Activated T-helper 17 cell treated with anti-CD3 and anti-CD28 coated beads, Interleukin-2, amount 50 U/mL, for 72 hours (primary cell): ENCODE measurements at regions not wholly inside any gene's neighbourhood (a gene's known extent, or its start where the extent isn't known, plus 50 kb on each side); places are given as distances from the start of the nearest gene placed in this dataset.

Experiments used
- ATAC-seq: fragments of 150-1000 bp; cut with Tn5 transposase; replicated peaks from 2 replicates; pipeline ENCODE4 v1.10.0; 2021; ENCODE audit warnings: mild to moderate bottlenecking, moderate library complexity
- H3K27ac Mint-ChIP-seq: one replicate; pipeline ENCODE4 v1.8.0; 2022; ENCODE audit warnings: mixed read lengths
- H3K27me3 Mint-ChIP-seq: one replicate; pipeline ENCODE4 v1.8.0; 2022; ENCODE audit warnings: mixed read lengths
- H3K36me3 Mint-ChIP-seq: one replicate; pipeline ENCODE4 v1.8.0; 2022; ENCODE audit warnings: low read depth, mild to moderate bottlenecking, mixed read lengths
- H3K4me1 Mint-ChIP-seq: one replicate; pipeline ENCODE4 v1.8.0; 2022; ENCODE audit warnings: mixed read lengths
- H3K4me3 Mint-ChIP-seq: one replicate; pipeline ENCODE4 v1.8.0; 2022; ENCODE audit warnings: mild to moderate bottlenecking, mixed read lengths
- H3K9me3 Mint-ChIP-seq: one replicate; pipeline ENCODE4 v1.8.0; 2022; ENCODE audit warnings: mixed read lengths

DNA sequence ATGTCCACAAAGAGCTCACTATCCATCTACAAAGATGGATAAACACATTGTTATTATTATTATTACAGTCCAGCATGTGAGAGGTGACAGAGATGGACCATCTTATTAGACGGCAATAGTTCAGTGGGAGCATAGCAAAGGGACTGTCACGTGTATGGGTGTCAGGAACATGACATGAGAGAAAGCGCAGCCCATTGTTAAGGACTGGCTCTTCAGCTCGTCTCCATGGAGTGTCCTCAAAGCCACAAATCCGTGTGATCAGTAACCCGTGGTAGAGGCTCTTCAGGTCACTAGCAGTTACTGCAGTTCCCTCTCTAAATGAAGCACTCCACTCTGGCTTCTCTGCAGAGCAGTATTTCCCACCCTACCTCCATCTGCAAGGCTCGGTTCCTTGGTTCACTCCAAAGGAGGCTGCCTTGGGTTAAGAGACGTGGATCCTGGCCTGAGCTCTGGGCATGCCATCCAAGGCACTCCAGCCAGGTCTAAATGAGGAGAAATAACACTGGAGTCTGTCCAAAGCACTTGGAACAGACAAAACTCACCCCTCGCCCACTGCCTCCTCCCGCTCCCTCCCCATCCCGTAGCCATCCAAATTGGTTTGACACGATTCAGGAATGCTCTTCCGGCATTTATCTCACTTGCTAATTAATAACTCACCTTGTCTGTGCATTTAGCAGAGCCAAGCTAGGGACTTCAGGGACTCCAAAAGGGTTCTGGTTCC is 122.3 kb upstream of the WWC1 start:
- Mint-ChIP-seq H3K9me3 (no peaks in the 10 kb centered on the region), H3K27me3 (peaks cover 10% of the 10 kb centered on the region), H3K27ac (no peak overlapping the region), H3K4me1 (no peaks in the 10 kb centered on the region), H3K4me3 (no peak overlapping the region), H3K36me3 (no peaks in the 10 kb centered on the region)
- ATAC-seq, result no peak

DNA sequence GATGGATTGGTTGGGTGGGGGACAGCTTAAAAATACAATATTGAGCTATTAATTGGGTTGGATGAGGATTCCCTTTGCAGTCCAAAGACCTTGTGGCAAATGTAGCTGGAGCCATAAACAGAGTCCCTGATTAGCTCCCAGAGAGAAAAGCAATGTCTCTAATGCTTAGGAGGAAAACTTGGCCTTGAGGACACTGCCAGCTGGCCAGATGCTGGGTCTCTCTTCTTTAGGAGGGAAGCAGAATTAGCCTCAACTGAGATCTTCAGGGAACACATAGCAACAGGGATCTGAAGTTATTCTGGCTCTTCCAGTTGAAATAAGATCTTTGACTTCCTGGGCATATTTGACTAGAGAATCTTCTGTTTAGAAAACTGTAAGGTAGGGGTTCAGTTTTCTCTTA is 121.7 kb upstream of the WWC1 start:
- Mint-ChIP-seq H3K9me3 (no peaks in the 10 kb centered on the region), H3K27ac (no peak overlapping the region), H3K4me3 (no peak overlapping the region), H3K27me3 (peaks cover 10% of the 10 kb centered on the region), H3K36me3 (no peaks in the 10 kb centered on the region), H3K4me1 (no peaks in the 10 kb centered on the region)
- ATAC-seq, result no peak

DNA sequence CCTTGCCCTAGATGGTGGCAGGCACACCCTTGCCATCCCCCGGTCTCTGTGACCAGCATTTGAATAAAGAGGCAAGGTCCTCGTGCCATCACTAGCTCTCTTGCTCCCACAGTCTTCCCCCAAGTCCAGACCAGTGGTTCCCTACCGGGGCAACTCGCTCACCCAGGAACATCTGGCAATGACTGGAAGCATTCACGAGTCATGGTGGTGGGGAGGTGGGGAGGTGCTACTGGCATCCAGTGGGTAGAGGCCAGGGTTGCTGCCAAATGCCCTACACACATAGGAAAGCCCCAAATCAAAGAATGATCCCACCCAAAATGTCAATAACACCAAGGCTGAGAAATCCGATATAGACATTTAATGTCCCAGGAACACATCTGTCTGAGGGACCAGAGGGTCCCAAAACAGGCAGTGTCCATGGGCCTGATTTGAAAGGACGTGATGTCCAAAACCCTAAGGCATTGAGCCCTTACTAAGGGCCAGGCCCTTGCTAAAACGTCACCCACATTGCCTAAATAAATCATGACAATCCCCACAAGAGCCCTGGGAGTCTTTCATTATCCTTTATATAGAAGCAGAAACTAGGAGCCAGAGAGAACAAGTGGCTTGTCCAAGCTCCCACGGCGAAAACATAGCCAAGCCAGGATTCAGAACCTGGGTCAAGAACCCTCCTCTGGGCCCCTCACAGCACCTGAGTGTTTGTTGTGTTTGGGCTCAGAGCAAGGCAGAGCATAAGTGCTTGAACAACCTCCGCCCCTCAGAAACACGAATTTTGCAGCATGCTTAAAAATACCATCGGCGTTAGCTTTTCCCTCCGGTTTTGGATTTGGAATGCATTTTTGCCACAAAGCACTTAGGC is 119.3 kb upstream of the WWC1 start:
- Mint-ChIP-seq H3K4me3 (no peak overlapping the region), H3K27ac (no peak overlapping the region), H3K4me1 (no peaks in the 10 kb centered on the region), H3K9me3 (no peaks in the 10 kb centered on the region), H3K36me3 (no peaks in the 10 kb centered on the region), H3K27me3 (peaks cover 10% of the 10 kb centered on the region)
- no peak for ATAC-seq

DNA sequence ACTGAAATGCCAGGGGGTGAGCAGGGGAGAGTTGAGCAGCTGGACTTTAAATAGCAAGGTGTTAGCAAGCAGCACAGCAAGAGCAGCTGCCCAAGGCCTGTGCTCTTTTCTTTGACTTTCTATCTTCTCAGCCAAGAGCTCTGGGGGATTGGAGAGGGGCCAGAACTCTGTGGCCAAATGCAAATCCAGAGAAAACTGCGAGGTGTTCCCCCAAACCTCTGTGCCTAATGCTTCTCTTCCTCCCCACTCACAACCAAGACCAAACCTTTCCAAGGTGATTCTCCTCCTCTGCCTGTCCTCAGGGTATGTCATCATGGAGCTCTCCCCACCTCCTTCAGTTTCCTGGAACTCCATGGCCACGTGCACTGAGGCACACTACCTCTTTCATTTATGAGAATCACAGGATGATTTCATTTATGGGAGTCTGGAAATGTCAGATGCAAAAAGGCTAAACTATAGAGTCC is 118.7 kb upstream of the WWC1 start:
- Mint-ChIP-seq H3K9me3 (no peaks in the 10 kb centered on the region), H3K4me3 (no peak overlapping the region)
- ATAC-seq, result no peak

DNA sequence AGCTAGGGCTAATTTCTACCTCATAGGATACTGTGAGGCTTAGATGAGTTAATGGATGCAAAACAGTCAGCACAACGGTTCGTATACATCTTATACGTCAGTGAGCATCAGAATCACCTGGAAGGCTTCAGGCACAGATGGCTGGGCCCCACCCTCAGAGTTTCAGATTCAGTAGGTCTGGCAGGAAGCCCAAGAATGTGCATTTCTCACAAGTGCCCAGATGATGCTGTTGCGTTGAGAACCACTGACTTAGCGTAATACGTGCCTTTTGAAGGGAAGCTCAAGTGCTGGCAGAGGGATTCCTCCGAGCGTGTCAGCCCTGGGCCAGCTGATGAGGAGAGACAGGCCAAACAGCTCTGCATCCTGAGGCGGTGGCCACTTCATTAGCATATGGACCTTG is 117.1 kb upstream of the WWC1 start:
- Mint-ChIP-seq H3K4me1 (no peaks in the 10 kb centered on the region), H3K27ac (no peak overlapping the region), H3K9me3 (no peaks in the 10 kb centered on the region), H3K4me3 (no peak overlapping the region), H3K27me3 (peaks cover 6% of the 10 kb centered on the region), H3K36me3 (no peaks in the 10 kb centered on the region)
- ATAC-seq, result peak; percentile 79

More for the DNA sequence above, 118.7 kb upstream of the WWC1 start:
- peaks cover 10% of the 10 kb centered on the region for H3K27me3 Mint-ChIP-seq
- H3K27ac Mint-ChIP-seq, result no peak overlapping the region
- H3K4me1 Mint-ChIP-seq, result no peaks in the 10 kb centered on the region
- no peaks in the 10 kb centered on the region for H3K36me3 Mint-ChIP-seq

DNA sequence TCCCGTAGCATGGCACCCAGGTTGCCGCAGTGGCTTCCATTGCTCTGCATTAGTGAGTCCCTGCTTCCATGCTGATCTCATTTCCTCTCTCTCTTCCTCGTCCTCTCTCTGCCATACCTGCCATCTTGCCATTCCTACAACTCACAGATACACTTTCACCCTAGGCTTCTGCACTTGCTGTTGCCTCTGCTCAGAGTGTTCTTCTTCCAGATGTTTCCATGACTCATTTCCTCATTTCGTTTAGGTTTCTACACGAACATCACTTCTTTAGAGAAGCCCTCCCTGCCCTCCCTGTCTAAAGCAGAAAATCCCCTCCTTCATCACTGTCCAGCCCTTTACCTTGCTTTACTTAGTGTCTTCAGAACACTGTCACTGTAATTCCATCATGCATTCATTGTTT is 115.2 kb upstream of the WWC1 start:
- no peak for ATAC-seq
- H3K27me3 Mint-ChIP-seq, result no peaks in the 10 kb centered on the region
- no peaks in the 10 kb centered on the region for H3K4me1 Mint-ChIP-seq
- H3K4me3 Mint-ChIP-seq, result no peak overlapping the region
- no peaks in the 10 kb centered on the region for H3K9me3 Mint-ChIP-seq
- H3K27ac Mint-ChIP-seq, result no peak overlapping the region
- H3K36me3 Mint-ChIP-seq, result no peaks in the 10 kb centered on the region

DNA sequence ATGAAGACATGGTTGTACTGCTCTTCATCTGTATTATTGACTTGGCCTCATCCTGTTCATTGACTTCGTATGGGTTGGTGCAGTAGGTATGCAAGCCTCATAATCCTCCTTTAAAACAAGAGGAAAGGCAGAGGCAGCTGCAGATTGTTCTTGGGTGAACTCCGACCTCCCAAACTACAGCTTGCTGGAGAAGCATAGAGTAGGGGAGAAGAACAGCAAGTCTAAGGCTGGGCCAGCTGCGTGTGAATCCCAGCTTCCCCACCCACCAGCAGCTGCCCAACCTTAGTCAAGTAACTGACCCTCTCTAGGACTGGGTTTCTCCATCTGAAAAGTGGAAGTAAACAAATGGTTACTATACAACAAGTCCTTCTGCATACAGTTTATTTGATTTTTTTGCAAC is 114.5 kb upstream of the WWC1 start:
- H3K4me3 Mint-ChIP-seq, result no peak overlapping the region
- no peaks in the 10 kb centered on the region for H3K27me3 Mint-ChIP-seq
- no peak overlapping the region for H3K27ac Mint-ChIP-seq
- H3K36me3 Mint-ChIP-seq, result no peaks in the 10 kb centered on the region
- no peak for ATAC-seq
- H3K9me3 Mint-ChIP-seq, result no peaks in the 10 kb centered on the region
- H3K4me1 Mint-ChIP-seq, result no peaks in the 10 kb centered on the region

DNA sequence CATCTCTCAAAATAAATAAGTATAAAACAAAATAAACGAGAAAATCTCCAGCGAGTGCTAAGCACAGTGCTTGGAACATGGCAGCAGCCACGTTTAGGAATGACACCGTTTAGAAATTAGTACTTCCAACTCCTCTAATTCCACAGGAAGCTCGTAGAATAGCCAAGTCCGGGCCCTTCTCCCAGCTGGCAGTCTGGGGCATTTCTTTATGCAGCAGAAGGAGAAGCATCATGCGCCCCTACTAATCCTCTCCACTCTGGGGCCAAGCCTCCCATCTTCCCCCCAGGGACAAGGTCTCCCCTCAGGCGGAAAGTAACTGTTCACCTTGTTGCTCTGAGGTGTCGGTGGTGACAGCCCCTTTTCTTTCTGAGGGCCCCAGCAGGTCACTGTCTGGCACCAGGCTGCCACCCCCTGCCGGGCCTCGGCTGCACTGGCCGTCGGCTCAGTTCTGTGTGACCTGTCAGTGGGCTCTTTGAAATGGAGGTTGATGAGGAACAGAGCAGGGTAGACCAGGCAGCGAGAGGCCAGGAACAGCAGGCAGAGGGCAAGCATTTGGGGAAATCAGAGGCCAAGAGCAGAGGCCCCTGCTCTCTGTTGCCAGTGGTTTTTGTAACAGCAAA is 113.5 kb upstream of the WWC1 start:
- Mint-ChIP-seq H3K36me3 (no peaks in the 10 kb centered on the region), H3K27me3 (no peaks in the 10 kb centered on the region), H3K27ac (no peak overlapping the region), H3K9me3 (no peaks in the 10 kb centered on the region), H3K4me3 (no peak overlapping the region), H3K4me1 (no peaks in the 10 kb centered on the region)
- no peak for ATAC-seq

DNA sequence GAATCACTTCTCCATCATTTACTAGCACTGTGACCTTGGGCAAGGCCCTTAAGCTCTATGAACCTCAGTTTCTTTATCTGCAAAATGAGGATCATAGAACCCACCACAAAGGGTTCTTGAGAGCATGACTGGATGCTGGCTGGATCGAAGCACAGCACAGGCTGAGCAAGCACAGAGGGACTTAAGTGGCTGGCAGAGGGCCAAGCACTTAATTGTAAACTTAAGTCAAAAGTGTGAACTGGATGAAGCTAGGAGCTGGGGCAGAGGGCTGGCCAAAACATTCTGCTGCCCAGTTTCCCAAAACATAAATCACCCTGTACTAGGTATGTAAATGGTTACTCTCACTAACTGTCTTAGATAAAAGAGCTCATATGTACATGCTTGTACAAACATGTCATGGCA is 112.3 kb upstream of the WWC1 start:
- Mint-ChIP-seq H3K4me3 (no peak overlapping the region), H3K9me3 (no peaks in the 10 kb centered on the region), H3K27ac (no peak overlapping the region), H3K4me1 (no peaks in the 10 kb centered on the region), H3K36me3 (no peaks in the 10 kb centered on the region), H3K27me3 (peaks cover 4% of the 10 kb centered on the region)
- peak; percentile 70 for ATAC-seq

DNA sequence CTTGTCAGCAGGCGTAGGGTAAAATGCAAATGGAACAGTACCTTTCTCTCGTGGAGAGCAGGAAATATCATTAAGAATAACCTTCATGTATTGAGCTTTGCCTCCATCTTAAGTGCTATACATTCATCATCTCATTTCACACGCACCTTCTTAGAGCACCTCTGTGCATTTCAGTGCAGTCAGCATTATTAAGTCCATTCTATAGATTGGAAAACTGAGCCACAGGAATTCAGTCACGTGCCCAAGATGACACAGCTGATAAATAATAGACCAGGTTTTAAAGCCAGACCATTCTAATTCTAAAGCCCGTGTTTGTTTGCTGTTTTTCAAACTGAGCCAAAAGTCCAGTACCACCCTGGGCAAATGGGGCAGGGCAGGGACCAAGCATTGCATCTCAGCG is 109.2 kb upstream of the WWC1 start:
- no peak for ATAC-seq
- Mint-ChIP-seq H3K4me3 (no peak overlapping the region), H3K36me3 (no peaks in the 10 kb centered on the region), H3K9me3 (no peaks in the 10 kb centered on the region), H3K4me1 (no peaks in the 10 kb centered on the region), H3K27me3 (peaks cover 4% of the 10 kb centered on the region), H3K27ac (no peak overlapping the region)

DNA sequence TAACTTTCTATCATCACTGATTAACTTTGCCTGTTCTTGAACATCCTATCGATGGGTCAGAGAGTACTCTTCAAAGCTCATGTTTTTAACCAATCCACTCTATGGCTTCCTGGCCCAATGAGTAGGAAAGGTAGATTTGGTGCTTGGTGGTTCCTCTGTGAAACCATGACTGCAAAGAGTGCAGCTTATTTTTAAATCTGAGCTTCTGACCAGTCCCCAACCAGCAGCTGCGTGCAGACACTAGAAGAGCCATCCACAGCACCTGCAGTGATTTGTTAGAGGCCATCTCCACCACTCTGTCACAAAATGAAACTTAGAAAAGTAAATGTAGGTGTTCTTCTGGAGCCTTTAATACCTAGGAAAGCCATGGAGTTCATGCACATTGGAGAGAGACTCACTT is 107.3 kb upstream of the WWC1 start:
- ATAC-seq, result no peak
- no peak overlapping the region for H3K27ac Mint-ChIP-seq
- H3K9me3 Mint-ChIP-seq, result no peaks in the 10 kb centered on the region
- H3K4me1 Mint-ChIP-seq, result no peaks in the 10 kb centered on the region
- H3K27me3 Mint-ChIP-seq, result peaks cover 4% of the 10 kb centered on the region
- no peaks in the 10 kb centered on the region for H3K36me3 Mint-ChIP-seq
- no peak overlapping the region for H3K4me3 Mint-ChIP-seq

DNA sequence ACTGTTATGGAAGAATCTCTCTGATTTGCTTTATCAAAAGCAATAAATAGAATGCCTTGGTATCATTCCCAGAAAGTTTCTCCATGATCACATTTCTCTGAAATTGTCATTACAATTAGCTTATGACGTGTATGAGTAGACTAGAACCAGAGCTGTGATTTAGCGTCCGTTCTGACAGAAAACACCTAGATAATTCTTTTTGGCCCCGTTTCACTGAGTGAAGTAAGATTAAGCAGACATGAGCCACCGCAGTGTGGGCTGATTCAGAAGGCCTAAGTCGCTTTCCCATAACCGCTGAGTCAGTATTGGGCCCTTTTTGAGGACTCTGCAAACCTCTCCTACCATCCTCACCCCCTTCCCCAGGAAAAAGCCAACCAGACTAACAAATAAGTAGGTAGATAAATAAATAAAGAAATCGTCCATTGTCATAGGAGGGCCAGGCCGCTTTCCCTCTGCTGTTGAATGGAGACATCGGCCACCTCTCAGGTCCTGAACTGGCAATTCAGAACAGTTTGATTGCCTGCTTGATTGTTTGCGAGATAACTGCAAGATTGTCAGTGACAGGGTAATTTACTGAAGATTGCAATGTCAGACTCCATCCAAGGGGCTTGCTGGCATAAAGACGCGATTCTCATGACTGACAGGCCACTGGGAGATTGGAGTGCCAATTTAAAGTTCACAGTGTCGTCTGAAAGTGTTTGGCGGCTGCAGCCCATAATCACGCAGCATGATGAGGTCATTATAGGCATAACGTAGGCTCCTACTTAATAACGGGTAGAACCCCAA is 105.0 kb upstream of the WWC1 start:
- no peak overlapping the region for H3K4me3 Mint-ChIP-seq
- no peak for ATAC-seq
- no peaks in the 10 kb centered on the region for H3K4me1 Mint-ChIP-seq
- peaks cover 11% of the 10 kb centered on the region for H3K27me3 Mint-ChIP-seq
- H3K9me3 Mint-ChIP-seq, result no peaks in the 10 kb centered on the region
- no peaks in the 10 kb centered on the region for H3K36me3 Mint-ChIP-seq
- H3K27ac Mint-ChIP-seq, result no peak overlapping the region

DNA sequence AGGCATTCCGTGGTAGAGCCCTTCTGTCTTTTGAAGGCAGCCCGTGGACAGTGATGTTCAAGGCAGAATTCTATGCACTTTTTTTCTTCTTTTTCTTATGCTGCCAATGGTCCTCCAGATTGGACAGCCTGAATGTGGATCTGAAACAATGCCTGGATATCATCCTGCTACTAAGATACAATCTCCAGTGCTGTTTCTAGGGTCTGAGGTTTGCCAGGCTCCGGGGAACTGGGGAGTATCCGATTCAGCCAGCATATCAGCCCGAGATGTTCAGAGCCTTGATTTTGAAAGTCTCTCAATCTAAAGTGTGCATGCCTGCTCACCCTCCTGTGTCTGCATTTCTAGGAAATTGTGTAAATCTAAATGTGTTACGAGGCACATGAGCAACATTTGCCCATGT is 103.8 kb upstream of the WWC1 start:
- Mint-ChIP-seq H3K27me3 (peaks cover 15% of the 10 kb centered on the region), H3K9me3 (no peaks in the 10 kb centered on the region), H3K4me1 (no peaks in the 10 kb centered on the region), H3K27ac (no peak overlapping the region), H3K36me3 (no peaks in the 10 kb centered on the region), H3K4me3 (no peak overlapping the region)
- ATAC-seq, result no peak

DNA sequence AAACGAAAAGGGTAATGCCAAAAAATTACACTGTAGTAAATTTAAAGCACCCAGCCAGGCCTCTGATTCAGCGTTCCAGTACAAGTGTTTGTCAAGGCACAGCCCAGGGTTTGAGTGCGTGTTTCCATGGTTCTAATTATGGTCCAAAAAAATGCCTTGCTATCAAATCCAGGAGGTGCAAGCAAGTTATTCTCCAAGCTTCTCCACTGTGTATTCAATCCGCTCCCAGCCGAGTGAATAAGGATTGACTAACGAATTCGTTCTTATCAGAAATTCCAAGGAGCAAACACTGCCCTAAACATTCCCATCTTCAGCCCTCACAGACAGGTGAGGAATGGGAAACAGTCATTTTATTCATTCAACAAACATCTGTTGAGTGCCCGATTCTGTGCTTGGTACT is 103.3 kb upstream of the WWC1 start:
- Mint-ChIP-seq H3K4me3 (no peak overlapping the region), H3K9me3 (no peaks in the 10 kb centered on the region)

More for the DNA sequence above, 103.3 kb upstream of the WWC1 start:
- H3K27me3 Mint-ChIP-seq, result peaks cover 19% of the 10 kb centered on the region
- no peaks in the 10 kb centered on the region for H3K4me1 Mint-ChIP-seq
- no peak overlapping the region for H3K27ac Mint-ChIP-seq
- no peak for ATAC-seq
- H3K36me3 Mint-ChIP-seq, result no peaks in the 10 kb centered on the region
